SK-N-SH treated with all-trans-retinoic acid at 6 μM for 48 hours (cell line): ENCODE measurements at regions not wholly inside any gene's neighbourhood (a gene's known extent, or its start where the extent isn't known, plus 50 kb on each side); places are given as distances from the start of the nearest gene placed in this dataset.

Experiments
- ATAC-seq: fragments of 200-7000 bp; cut with Tn5 transposase; 3 replicates; pipeline ENCODE4 v1.9.1; 2020; ENCODE audit warnings: mild to moderate bottlenecking, moderate library complexity
- ARNTL ChIP-seq: fragments of 450-650 bp; formaldehyde crosslinking; IDR thresholded peaks from 2 replicates; pipeline ENCODE4 v1.5.0; 2020; ENCODE audit warnings: low read depth, mild to moderate bottlenecking, moderate library complexity, borderline replicate concordance
- CSDC2 ChIP-seq: fragments of 250-450 bp; sonication (Bioruptor Pico); IDR thresholded peaks from 2 replicates; pipeline ENCODE4 v1.5.0; 2020; ENCODE audit warnings: mild to moderate bottlenecking, moderate library complexity
- ESRRG ChIP-seq: fragments of 250-450 bp; sonication (Bioruptor Pico); IDR thresholded peaks from 2 replicates; pipeline ENCODE4 v1.6.1; 2021; ENCODE audit warnings: mild to moderate bottlenecking
- GLIS3 ChIP-seq: fragments of 250-450 bp; sonication (Bioruptor Pico); IDR thresholded peaks from 2 replicates; pipeline ENCODE4 v1.5.0; 2020; ENCODE audit warnings: mild to moderate bottlenecking, moderate library complexity
- ISL1 ChIP-seq: fragments of 250-450 bp; sonication (Bioruptor Pico); IDR thresholded peaks from 2 replicates; pipeline ENCODE4 v2.1.2; 2022; ENCODE audit warnings: mild to moderate bottlenecking, moderate library complexity
- OSR1 ChIP-seq: fragments of 250-450 bp; sonication (Bioruptor Pico); IDR thresholded peaks from 2 replicates; pipeline ENCODE4 v1.8.0; 2022; ENCODE audit warnings: moderate library complexity, mild to moderate bottlenecking, inconsistent platforms
- PPARA ChIP-seq: fragments of 250-450 bp; sonication (Bioruptor Pico); IDR thresholded peaks from 2 replicates; pipeline ENCODE4 v1.5.0; 2020; ENCODE audit warnings: mild to moderate bottlenecking, borderline replicate concordance
- RARB ChIP-seq: fragments of 250-450 bp; sonication (Bioruptor Pico); IDR thresholded peaks from 2 replicates; pipeline ENCODE4 v1.8.0; 2021; ENCODE audit warnings: mild to moderate bottlenecking, moderate library complexity
- SNAI2 ChIP-seq: fragments of 250-450 bp; sonication (Bioruptor Pico); IDR thresholded peaks from 2 replicates; pipeline ENCODE4 v1.5.0; 2020; ENCODE audit warnings: mild to moderate bottlenecking, moderate library complexity
- TCF4 ChIP-seq: fragments of 250-450 bp; sonication (Bioruptor Pico); IDR thresholded peaks from 2 replicates; pipeline ENCODE4 v1.8.0; 2021; ENCODE audit warnings: mild to moderate bottlenecking, moderate library complexity, borderline replicate concordance
- ZC3H10 ChIP-seq: fragments of 250-450 bp; sonication (Bioruptor Pico); IDR thresholded peaks from 2 replicates; pipeline ENCODE4 v1.5.1; 2021; ENCODE audit warnings: mild to moderate bottlenecking, moderate library complexity
- ZFP3 ChIP-seq: fragments of 250-450 bp; sonication (Bioruptor Pico); IDR thresholded peaks from 2 replicates; pipeline ENCODE4 v1.5.0; 2020; ENCODE audit warnings: mild to moderate bottlenecking, moderate library complexity
- ZFP30 ChIP-seq: fragments of 450-650 bp; formaldehyde crosslinking; IDR thresholded peaks from 2 replicates; pipeline ENCODE4 v1.5.0; 2022; ENCODE audit warnings: mild to moderate bottlenecking, moderate library complexity
- ZNF565 ChIP-seq: fragments of 450-650 bp; formaldehyde crosslinking; conservative IDR thresholded peaks from 2 replicates; pipeline ENCODE4 v1.5.0; 2020; ENCODE audit warnings: low read depth, mild to moderate bottlenecking, moderate library complexity
- ZNF70 ChIP-seq: fragments of 450-650 bp; formaldehyde crosslinking; IDR thresholded peaks from 2 replicates; pipeline ENCODE4 v1.5.0; 2020; ENCODE audit warnings: mild to moderate bottlenecking, moderate library complexity
- ZNF8 ChIP-seq: fragments of 450-650 bp; formaldehyde crosslinking; IDR thresholded peaks from 2 replicates; pipeline ENCODE4 v1.5.0; 2020; ENCODE audit warnings: mild to moderate bottlenecking, moderate library complexity
- TF ChIP-seq, protein P1 (sequence below): fragments of 250-450 bp; sonication (Bioruptor Pico); IDR thresholded peaks from 2 replicates; pipeline ENCODE4 v1.5.1; 2020; ENCODE audit warnings: low read depth, mild to moderate bottlenecking, moderate library complexity
- TF ChIP-seq, protein P2 (sequence below): fragments of 250-450 bp; sonication (Bioruptor Pico); IDR thresholded peaks from 2 replicates; pipeline ENCODE4 v1.8.0; 2021; ENCODE audit warnings: low read depth, mild to moderate bottlenecking, moderate library complexity, borderline replicate concordance
- TF ChIP-seq, protein P3 (sequence below): fragments of 250-450 bp; sonication (Bioruptor Pico); IDR thresholded peaks from 2 replicates; pipeline ENCODE4 v1.5.1; 2021; ENCODE audit warnings: mild to moderate bottlenecking, moderate library complexity
- TF ChIP-seq, protein P4 (sequence below): fragments of 250-450 bp; sonication (Bioruptor Pico); IDR thresholded peaks from 2 replicates; pipeline ENCODE4 v1.5.0; 2020; ENCODE audit warnings: mild to moderate bottlenecking, moderate library complexity
- TF ChIP-seq, protein P5 (sequence below): fragments of 250-450 bp; sonication (Bioruptor Pico); IDR thresholded peaks from 2 replicates; pipeline ENCODE4 v1.8.0; 2020; ENCODE audit warnings: mild to moderate bottlenecking, moderate library complexity, borderline replicate concordance

DNA sequence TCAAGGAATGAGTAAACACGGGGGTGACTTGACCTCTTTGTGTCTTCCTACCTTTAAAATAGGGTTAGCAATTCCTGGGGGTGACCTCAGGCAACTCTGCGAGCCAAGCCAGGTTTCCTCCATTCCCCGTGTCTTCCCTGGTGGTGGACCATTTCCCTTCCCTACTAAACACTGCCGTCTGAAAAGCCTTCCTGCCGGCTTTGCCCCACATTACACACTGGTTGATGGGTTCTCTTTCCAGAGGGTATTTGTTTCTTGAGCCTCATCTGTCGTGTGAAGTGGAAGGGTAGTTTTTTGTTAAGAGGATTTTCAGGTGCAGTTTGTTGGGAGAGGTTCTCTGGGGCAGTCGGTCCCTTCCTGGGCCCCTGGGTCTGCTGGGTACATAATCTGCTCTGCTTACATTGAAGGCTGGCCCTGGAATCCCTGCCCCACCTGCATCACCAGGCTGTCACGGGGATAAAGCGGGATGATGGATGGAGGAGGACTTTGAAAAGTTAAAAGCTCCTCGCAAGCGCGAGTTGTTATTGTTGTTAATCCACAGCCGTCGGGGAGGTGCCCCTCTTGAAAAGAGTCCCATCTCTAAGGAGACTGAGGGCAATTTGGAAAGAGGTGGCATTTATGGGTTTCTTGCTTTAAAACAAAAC is 175.4 kb upstream of the SPRED2 start:
- TF ChIP-seq OSR1 (CRISPR knock-in tag) (no peak), ZNF70 (CRISPR knock-in tag) (no peak), TCF4 (no peak), RARB (no peak)
- TF ChIP-seq, all 23 proteins: peak for 0
- ATAC-seq = no peak

DNA sequence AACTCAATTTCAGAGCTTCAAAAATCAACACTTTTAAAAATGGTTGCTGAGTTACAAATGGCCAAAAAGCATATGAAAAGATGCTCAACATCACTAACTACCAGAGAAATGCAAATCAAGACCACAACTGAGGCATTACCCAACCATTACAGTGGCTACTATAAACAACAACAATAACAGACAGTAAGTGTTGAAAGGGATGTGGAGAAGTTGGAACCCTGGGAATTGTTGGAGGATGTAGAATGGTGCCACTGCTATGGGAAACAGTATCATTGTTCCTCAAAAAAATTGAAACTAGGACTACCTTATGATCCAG is 173.3 kb upstream of the SPRED2 start:
- TF ChIP-seq ISL1 (CRISPR knock-in tag) (no peak), ZFP3 (CRISPR knock-in tag) (no peak), ESRRG (no peak), ARNTL (CRISPR knock-in tag) (no peak), OSR1 (CRISPR knock-in tag) (no peak), ZNF565 (no peak), ZC3H10 (CRISPR knock-in tag) (no peak), PPARA (no peak), CSDC2 (no peak), GLIS3 (CRISPR knock-in tag) (no peak), ZNF8 (CRISPR knock-in tag) (no peak), SNAI2 (no peak)
- TF ChIP-seq, protein P1, sequence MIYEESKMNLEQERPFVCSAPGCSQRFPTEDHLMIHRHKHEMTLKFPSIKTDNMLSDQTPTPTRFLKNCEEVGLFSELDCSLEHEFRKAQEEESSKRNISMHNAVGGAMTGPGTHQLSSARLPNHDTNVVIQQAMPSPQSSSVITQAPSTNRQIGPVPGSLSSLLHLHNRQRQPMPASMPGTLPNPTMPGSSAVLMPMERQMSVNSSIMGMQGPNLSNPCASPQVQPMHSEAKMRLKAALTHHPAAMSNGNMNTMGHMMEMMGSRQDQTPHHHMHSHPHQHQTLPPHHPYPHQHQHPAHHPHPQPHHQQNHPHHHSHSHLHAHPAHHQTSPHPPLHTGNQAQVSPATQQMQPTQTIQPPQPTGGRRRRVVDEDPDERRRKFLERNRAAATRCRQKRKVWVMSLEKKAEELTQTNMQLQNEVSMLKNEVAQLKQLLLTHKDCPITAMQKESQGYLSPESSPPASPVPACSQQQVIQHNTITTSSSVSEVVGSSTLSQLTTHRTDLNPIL (CRISPR knock-in tag) = no peak
- TF ChIP-seq, protein P2, sequence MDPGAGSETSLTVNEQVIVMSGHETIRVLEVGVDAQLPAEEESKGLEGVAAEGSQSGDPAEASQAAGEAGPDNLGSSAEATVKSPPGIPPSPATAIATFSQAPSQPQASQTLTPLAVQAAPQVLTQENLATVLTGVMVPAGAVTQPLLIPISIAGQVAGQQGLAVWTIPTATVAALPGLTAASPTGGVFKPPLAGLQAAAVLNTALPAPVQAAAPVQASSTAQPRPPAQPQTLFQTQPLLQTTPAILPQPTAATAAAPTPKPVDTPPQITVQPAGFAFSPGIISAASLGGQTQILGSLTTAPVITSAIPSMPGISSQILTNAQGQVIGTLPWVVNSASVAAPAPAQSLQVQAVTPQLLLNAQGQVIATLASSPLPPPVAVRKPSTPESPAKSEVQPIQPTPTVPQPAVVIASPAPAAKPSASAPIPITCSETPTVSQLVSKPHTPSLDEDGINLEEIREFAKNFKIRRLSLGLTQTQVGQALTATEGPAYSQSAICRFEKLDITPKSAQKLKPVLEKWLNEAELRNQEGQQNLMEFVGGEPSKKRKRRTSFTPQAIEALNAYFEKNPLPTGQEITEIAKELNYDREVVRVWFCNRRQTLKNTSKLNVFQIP (CRISPR knock-in tag) = no peak
- TF ChIP-seq, protein P3, sequence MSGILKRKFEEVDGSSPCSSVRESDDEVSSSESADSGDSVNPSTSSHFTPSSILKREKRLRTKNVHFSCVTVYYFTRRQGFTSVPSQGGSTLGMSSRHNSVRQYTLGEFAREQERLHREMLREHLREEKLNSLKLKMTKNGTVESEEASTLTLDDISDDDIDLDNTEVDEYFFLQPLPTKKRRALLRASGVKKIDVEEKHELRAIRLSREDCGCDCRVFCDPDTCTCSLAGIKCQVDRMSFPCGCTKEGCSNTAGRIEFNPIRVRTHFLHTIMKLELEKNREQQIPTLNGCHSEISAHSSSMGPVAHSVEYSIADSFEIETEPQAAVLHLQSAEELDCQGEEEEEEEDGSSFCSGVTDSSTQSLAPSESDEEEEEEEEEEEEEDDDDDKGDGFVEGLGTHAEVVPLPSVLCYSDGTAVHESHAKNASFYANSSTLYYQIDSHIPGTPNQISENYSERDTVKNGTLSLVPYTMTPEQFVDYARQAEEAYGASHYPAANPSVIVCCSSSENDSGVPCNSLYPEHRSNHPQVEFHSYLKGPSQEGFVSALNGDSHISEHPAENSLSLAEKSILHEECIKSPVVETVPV (CRISPR knock-in tag) = no peak
- ATAC-seq = no peak

DNA sequence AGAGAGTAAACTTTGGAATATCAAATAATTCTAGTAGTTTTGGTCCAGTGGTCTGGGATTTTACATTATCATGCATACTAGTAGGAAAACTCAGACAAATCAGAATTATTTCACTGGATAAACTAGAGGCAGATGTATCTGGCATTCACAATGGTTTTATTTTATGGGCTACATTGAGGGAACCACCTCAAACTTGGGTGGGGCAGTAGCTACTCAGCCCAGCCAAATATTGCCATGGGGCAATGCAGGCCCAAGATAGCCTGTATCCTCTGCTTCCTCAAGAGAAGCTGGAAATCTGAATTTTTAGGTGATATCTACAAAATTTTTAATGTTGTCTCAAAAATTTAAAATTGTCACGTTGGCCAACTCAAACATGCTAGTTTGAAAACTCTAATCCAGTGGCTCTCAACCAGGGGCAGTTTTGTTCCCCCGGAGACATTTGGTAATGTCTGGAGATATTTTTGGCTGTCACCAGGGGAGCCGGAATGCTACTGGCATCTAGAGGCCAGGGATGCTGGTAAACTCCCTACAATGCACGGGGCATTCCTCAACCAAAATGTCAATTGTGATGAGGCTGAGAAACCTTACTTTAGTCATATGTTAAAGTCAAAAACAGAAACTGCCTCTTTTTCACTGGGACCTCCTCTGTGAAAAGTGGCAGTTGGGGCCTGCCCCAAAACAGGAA is 172.8 kb upstream of the SPRED2 start:
- TF ChIP-seq ZFP3 (CRISPR knock-in tag) (no peak), SNAI2 (no peak), ARNTL (CRISPR knock-in tag) (no peak), GLIS3 (CRISPR knock-in tag) (no peak), RARB (no peak), ESRRG (no peak), ZC3H10 (CRISPR knock-in tag) (no peak), ZFP30 (no peak), TCF4 (no peak)
- TF ChIP-seq, protein P2 (CRISPR knock-in tag) = no peak
- TF ChIP-seq, protein P3 (CRISPR knock-in tag) = no peak
- TF ChIP-seq, protein P4, sequence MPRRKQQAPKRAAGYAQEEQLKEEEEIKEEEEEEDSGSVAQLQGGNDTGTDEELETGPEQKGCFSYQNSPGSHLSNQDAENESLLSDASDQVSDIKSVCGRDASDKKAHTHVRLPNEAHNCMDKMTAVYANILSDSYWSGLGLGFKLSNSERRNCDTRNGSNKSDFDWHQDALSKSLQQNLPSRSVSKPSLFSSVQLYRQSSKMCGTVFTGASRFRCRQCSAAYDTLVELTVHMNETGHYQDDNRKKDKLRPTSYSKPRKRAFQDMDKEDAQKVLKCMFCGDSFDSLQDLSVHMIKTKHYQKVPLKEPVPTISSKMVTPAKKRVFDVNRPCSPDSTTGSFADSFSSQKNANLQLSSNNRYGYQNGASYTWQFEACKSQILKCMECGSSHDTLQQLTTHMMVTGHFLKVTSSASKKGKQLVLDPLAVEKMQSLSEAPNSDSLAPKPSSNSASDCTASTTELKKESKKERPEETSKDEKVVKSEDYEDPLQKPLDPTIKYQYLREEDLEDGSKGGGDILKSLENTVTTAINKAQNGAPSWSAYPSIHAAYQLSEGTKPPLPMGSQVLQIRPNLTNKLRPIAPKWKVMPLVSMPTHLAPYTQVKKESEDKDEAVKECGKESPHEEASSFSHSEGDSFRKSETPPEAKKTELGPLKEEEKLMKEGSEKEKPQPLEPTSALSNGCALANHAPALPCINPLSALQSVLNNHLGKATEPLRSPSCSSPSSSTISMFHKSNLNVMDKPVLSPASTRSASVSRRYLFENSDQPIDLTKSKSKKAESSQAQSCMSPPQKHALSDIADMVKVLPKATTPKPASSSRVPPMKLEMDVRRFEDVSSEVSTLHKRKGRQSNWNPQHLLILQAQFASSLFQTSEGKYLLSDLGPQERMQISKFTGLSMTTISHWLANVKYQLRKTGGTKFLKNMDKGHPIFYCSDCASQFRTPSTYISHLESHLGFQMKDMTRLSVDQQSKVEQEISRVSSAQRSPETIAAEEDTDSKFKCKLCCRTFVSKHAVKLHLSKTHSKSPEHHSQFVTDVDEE (CRISPR knock-in tag) = no peak
- TF ChIP-seq, protein P5, sequence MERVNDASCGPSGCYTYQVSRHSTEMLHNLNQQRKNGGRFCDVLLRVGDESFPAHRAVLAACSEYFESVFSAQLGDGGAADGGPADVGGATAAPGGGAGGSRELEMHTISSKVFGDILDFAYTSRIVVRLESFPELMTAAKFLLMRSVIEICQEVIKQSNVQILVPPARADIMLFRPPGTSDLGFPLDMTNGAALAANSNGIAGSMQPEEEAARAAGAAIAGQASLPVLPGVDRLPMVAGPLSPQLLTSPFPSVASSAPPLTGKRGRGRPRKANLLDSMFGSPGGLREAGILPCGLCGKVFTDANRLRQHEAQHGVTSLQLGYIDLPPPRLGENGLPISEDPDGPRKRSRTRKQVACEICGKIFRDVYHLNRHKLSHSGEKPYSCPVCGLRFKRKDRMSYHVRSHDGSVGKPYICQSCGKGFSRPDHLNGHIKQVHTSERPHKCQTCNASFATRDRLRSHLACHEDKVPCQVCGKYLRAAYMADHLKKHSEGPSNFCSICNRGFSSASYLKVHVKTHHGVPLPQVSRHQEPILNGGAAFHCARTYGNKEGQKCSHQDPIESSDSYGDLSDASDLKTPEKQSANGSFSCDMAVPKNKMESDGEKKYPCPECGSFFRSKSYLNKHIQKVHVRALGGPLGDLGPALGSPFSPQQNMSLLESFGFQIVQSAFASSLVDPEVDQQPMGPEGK (CRISPR knock-in tag) = no peak
- ATAC-seq = no peak
